Activated CD4-positive, alpha-beta T cell treated with anti-CD3 and anti-CD28 coated beads for 48 hours (primary cell): ENCODE measurements at regions not wholly inside any gene's neighbourhood (a gene's known extent, or its start where the extent isn't known, plus 50 kb on each side); places are given as distances from the start of the nearest gene placed in this dataset.

Source experiments
- DNase-seq: peaks from one replicate; pipeline ENCODE4 v3.0.0-alpha.2; 2020

DNA sequence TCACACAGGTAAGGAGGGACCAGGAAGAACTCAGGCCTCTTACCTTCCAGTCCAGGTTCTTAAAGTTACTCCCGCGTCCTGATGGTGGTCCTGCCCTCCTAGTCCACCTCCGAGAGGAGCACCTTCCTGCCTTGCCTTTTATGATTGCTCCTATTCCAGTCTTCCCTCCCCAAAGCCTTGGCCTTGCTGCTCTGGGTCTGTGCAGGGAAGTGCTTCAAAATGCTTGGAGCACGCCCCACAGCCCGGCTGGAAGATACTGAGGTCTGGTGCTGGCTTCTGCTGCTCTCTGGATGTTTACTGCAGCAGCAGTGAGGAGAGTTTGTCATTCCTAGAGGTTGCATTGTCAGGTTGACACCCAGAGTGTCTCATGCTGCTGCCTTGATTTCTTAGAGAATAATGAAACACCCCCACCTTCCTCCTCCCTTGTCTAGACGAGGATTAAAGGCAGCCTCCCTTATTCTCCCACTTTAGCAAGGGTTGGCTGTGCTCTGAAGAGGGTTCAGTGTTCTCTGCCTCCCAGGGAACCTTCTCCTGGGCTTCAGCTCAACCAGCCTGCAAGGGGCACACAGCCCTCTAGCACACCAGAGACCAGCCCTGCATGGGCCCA, 142.2 kb upstream of the CACNA1E start:
- DNase-seq, result no peak

DNA sequence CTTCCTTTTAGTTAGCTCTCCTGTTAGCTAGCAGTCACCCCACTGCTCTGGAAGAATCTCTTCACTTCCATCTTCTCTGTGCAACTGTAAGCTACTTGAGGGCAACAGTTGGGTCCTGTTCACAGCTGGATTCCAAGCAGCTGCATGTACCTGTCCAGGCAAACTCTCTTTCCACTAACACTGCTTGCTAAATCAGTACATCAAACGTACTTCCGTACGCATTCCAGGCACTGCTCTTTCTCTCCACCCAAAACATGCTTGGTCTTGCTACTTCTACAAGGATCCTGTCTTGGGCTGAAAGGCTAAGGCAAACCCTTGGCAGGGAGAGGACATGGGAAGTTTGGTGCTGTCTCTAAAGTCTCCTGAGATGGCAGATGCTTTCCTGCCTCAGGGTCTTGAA, 139.2 kb upstream of the CACNA1E start:
- no peak for DNase-seq

DNA sequence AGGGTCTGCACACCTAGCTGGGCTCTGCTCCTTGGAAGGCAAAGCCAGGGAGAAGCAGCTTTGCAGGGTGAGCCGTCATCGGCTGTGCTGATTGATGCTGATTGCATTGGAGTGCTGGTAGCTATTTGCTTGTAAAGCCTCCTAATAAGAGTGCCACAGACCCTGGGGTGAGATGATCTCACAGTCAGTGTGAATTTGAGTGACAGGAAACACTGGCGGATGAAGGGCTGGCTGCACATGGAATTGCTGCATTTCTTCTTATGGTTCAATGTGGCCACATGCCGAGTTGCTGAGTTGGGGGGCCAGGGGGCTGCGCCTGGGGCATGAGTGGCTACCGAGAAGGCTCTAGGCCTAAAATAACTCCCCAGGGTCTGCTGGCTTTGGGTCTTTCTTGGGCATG, 138.2 kb upstream of the CACNA1E start:
- no peak for DNase-seq

DNA sequence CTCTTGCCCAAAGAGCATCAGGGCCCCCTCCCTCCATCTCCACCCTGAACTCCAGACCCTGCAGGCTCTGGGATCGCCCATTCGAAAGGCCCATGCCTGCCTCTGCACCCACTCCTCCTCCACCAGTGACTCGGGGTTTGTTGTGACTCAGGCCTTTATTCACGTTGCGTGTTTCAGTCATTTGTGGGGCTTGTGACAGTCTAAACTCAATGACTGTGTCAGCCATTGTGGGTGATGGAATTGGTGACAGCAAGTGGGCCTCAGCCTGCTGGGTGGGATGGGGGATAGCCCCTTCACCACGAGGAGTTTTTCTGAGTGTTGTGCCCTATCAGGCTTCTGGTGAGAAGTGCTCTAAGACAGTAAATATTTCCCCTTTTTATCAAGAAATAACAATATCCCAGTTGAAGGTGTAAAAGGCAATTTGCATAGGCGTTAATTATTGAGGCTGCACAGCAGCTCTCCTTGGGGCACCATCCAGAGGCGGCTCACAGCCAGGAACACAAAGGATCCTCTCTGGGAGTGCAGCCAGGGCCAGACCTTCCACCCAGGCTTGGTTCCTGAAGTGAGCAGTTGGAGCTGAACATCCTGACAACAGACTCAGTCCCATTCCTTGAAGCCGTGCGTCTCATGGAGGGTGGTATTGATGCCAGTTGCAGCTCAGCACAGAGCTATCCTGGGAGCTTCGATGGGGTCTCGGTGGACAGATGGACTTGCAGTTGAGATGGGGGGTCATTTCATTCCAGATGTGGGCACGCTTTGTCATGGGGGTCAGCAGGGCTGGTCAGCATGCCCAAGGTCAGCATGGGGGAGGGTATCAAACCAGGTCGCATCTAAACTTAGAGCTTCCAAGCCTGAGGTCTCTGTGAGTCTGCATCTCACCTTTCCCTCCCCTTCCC, 135.6 kb upstream of the CACNA1E start:
- peak; percentile 15 for DNase-seq

DNA sequence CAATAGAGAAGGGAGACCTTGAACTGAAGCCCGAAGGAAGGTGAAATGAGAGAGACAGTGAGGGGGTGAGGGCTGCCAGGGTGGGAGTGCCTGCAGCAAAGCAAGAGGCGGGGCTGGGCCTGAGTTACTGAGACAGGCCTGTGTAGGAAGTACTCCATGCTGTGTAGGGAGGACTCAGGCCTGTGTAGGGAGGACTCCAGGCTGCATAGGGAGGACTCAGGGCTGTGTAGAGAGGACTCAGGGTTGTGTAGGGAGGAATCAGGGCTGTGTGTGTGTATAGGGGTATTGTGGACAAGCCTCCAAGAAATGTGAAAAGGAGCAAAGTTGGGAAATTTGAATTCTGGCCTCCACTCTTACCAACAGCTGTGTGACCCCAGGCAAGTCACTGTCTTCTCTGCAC, 133.8 kb upstream of the CACNA1E start:
- no peak for DNase-seq

DNA sequence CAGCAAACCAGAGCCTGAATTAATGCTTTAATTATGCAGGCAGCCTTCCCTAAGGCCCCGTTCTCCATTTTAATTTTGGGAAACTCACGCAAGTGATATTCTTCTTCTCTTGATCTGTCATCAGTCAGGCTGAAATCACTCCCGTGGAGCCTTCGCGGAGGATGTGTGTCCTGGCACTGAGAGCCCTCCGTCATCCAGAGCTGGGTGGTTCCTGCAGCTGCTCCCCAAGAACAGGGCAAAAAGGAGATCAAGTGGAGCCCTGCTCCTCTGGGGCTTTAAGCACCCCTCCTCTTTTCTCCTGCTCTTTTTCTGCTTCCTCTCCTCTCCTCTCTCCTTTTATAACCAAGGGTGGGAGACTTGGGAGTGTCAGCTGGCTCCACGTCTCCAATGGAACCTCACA, 133.2 kb upstream of the CACNA1E start:
- DNase-seq, result no peak

DNA sequence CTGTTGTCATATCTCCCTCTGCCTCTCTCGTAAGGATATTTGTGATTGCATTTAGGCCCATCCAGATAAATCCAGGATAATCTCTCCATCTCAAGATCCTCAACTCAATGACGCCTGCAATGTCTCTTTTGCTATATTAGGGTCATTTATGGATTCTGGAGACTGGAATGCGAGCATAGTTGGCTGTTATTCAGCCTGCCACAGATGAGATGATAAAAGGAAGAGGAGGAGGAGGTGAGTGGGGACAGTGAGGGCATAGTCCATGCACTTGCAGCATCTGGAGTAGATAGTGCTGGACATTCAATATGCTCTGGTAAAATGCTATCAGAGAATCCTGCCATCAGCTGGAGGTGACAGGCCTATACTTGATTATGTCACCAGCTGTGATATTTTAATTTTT, 131.6 kb upstream of the CACNA1E start:
- no peak for DNase-seq

DNA sequence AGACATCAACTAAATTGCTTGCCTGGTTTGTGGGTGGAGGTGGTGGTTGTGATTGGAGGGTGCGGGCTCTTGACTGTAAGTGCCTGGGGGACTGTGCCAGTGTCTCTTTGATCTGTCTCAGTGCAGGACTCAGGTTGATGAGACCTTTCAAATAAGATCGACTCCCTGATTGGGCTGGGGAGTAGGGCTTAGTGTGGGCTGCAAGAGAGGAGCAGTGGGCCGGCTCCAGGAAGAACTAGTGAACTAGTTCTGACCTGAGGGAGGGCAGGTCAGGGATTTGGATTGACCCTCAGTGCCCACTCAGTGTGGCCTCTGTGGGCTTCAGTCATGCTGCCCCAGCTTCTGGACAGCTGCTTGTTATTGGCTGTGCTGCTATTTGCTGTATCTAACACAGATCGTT, 130.6 kb upstream of the CACNA1E start:
- no peak for DNase-seq

DNA sequence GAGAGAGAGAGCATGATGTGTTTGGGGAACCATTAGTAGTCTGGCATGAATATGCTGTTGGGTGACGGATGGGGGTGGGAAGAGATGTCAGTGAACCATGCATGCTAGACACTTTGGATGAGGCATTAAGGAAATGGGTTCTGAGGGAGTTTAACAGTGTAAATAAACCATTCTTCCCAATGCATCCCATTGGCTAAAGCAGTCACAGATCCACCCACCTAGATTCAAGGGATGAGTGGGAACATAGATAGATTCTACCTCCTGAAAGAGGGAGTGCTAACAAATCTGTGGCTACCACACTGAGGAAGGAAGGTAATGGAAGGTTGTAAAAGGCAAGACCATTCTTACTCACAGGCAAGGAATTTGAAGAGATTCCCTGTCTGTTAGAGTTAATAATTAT, 129.8 kb upstream of the CACNA1E start:
- DNase-seq, result no peak

DNA sequence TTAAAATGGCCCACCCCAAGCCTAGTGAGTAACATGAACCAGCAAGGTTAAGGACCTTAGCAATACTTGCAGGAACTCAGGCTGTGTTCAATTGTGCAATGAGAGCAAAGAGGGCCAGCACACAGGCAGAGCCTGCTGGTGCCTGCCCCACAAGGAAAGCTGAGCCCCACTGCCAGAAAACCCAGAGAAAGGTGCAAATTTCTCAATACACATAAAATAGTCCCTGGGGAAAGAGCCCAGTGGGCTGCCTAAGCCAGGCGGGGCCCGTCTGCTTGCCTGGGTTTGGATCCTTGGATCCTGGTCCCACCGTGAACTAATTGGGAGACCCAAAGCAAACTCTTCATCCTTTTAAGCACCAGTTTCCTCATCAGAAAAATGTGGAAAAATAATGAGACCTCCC, 128.5 kb upstream of the CACNA1E start:
- DNase-seq, result no peak

DNA sequence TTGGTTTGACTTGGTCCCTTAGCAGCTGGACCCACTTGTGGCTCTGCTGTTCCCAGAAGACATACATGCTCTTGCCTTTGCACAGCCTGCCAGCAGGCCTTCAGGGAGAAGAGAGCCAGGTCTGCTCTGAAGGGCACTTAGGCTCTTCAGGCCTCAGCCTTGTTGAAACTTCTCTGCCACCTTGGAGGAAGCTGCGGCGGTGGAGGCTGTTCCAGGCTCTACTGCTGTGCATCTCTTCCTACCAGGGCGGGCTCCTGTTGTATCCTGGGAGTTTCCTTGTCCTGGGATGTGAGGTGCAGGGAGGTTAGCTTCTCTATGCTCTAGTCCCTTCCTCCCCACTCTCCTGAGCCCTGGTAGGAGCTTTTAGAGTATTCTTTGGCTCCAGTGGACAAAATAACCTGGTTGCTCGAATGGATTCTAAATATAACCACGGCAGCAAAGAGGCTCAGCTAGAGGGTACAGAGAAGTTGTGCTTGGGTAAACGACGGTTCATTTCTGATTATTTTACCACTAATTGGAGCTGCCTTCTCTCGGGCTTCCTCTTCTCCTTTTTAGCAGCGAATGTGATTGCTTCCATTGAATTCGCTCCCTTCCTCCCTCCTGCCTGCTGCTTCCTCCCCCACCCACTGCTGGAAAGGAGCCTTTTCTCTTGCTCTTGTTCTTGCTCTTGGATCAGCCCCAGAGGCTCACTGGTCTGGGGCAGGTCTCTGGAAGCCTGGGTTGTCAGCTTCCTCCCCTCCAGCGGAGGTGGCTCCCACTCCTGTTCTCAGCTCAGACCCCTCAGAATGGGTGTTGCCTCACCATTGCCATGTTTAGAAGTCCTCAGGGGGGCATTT, 126.6 kb upstream of the CACNA1E start:
- DNase-seq, result no peak

DNA sequence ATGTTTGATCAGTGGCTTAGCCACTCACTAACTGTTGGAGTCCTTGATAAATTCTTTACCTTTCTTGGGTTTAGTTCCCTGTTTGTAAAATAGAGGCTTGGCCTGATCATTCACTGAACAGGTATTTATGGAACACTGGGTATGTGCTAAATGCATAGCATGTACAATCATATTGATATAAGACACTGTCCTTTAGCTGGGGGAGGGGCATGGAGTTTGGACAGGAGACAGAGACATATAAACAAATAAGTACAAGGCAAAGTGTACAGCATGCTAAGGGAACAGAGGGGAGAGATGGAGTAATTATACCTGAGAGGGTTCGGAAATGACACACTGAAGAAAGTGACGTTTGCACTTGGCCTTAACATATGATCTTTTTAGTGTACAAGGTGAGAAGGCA, 124.3 kb upstream of the CACNA1E start:
- no peak for DNase-seq

DNA sequence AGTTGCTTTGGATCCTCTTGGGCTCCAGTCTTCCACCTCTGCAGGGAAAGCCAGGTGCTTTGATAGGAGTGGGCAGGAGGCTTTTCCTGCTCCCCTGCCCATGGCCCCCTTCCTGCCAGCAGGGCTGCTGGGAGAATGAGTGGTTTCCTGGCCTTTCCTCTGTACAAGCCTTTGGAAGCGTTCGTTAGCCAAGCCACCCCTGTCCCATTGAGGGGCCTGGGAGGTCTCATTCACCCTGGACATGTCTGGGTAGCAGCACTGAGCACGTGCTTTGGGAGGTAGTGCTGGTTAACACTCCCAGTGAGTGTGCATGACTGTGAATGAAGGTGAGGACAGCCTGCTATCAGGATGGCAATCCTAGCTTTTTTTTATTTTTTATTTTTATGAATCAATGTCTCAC, 118.5 kb upstream of the CACNA1E start:
- DNase-seq, result no peak

DNA sequence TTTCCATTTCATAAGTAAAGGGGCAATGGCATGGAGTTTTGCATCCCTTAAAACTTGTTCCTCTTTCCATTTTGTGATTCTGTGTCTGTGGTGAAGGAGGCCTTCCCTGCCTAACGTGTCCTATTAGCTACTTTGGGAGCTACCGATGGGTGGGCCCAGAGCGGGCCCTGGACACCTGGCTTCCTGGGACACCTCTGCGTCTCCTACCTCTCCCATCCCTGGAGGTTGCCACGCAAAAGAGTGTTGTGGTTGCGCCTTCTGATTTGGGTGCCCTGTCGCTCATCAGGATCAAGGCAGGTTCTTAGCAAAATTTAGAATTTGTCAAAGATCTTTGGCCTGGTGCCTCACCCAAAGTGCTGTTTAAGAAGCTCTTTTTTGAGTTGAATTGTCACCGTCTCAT, 116.4 kb upstream of the CACNA1E start:
- no peak for DNase-seq

DNA sequence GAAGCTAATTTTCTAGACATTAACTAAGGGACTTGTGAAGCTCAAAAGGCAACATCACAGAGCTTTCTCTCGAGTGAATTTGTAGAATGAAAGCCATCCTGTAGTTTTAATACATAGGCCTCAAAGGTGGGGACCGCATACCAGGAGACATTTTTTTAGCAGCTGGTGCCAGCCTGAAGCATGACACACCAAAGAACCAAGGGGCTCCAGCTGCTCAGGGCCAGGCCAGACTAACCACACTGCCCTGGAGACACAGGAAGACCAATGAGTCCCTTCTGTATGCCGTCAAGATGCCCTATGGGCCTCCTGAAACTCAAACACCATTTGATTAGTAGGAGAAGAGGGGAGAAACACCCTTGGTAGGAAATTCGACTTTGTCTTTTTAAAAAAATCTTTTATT, 113.9 kb upstream of the CACNA1E start:
- no peak for DNase-seq

DNA sequence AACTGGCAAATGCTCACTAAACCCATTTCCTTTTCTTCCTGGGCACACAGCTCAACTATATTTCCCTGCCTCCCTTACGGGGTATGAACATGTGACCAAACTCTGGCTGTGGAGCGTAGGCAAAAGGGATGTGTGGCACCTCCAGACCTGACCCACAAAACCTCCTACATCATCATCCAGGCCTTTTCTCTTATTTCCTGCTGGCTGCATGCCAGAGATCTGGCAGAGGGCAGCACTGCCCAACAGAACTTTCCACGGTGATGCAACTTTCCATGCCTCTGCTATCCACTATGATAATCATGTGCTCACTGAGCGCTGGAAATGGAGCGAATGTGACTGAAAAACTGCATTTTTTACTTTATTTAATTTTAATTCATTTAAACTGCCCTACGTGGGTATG, 99.6 kb upstream of the CACNA1E start:
- DNase-seq, result no peak

DNA sequence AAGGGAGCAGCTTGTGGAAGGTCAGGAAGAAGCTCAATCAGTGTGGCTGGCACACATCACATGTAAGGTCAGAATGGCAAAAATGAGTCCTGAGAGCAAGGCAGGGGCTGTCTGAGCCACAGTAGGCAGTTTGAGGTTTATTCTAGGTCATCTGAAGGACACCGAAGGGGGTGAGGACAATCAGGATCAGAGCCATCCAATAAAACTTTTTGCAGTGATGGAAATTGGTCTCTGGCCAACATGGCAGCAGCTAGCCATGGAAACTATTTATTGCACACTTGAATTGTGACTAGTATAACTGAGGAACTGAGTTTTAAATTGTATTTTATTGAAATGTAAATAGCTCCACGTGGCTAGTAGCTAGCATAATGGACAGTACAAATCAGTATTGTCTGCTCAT, 97.0 kb upstream of the CACNA1E start:
- no peak for DNase-seq

DNA sequence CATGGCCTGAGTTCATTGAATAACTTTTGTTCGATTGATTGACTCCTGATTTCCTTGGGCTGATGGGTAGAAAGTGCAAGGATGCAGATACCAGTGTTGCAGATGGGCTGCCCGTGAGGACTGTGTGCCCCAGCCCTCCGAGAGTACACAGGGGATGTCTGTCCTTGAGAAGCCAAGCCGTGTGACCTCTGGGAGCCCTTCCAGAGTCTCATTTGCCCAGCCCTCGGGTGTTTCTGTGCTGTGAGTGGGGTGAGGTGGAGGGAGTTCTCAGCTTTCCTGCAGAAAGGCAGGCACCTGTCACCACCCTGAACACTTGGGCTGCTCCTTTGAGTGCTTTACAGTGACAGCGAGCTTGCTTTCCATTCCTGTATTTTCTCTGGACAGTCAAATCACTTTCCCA, 96.4 kb upstream of the CACNA1E start:
- no peak for DNase-seq

DNA sequence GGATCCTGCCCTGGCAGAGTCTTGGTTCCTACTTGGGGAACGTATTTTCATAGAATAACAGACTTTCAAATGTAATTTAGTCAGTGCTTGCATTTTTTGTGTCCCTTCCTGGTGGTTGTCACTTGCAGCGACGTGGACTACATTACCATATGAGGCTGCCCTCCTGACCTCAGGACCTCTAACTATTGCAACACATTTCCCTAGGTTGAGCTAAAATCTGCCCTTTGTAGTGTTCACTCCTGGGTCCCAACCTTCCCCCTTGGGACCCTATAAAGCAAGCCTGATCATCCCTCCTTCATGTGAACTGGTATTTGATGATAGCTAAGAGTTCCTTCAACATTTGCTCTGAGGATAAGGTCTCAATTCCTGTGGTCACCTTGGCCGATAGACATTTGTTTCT, 95.6 kb upstream of the CACNA1E start:
- DNase-seq, result no peak

DNA sequence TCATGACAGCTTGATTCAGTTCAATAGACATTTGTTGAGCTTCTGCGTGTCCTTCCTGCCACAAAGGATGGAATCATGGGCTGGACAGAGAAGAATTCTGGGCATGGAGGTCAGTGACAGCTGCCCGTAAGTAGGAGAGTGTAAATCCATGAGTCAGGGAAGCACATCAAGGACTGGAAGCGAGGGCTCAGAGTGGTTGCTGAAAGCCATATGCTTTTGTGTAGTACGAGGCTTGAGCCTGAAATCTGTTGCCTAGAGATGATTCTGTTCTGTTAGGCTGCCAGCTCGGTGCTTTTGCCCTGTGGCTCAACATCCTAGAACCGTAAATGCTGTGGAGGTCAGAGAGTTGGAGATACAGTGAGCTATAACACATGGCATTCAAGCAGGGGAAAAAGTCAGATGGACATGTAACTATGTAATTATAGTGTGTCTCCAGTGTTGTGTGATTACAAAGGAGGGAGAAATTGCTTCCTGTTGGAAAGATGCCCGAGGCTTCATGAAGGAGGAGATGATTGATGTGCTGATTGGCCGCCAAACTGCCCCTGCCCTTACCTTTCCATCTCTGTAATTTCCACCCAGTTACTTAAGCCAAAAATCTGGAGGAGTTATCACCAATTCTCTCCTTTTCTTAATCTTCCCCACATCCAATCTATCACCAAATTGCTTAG, 92.8 kb upstream of the CACNA1E start:
- DNase-seq, result no peak

DNA sequence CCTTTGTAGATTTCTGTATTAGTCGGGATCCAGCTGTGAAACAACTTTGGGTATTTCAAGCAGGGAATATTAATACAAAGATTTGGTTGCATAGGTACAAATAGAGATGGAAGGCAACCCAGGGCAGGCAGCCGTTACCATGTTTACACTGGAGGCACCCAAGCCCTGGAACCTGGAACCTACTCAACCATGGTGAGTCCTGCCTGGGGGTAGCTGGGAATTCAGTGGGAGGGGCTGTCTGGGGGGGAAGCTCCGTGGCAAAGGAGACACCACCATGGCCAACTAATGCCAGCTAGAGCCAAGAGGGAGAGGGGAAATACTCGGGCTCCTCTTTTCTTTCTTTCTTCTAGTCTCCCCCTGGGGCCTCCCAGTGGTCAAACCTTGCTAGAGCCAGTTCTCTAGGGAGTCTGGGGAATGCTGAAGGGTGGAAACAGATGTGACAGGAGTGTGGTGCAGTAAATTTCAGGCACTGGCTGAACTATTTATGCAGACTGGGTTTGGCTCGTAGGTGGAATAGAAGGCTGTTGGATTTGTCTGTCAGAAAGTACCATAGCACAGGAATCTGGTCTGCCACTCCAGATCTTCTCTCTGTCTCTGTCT, 91.9 kb upstream of the CACNA1E start:
- no peak for DNase-seq

DNA sequence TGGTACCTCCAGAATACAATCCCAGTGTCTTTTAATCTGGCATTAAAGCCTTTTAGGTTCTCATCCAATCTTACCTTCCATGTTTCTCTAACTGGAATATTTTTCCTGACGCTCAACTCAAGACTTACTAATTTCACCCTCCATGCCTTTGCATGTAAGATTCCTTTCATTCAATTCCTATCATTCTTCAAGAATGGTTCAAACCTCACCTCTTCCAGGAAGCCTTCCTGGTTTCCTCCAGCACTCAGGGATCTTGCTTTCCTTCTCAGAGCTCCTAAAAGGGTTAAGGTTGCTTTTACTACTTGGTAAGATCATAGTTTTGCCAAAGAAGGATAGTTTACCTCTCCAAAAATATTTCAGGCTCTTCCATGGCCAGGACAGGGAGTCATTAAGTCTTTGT, 91.2 kb upstream of the CACNA1E start:
- no peak for DNase-seq
